GM12864 (cell line): ENCODE measurements at regions not wholly inside any gene's neighbourhood (a gene's known extent, or its start where the extent isn't known, plus 50 kb on each side); places are given as distances from the start of the nearest gene placed in this dataset.
"Not testable (repeated sequence)": the region's sequence is repeated elsewhere in the genome, so short reads cannot be mapped to it uniquely, and the experiment has no call there.

Source experiments
- DNase-seq: peaks from one replicate; pipeline ENCODE4 v3.0.0-alpha.2; 2011; ENCODE audit warnings: low read depth
- H3K4me3 ChIP-seq: 2 replicates; pipeline ENCODE4 v1.5.1; 2011; ENCODE audit warnings: mild to moderate bottlenecking, low read depth, low read length, control low read depth
- CTCF ChIP-seq: IDR thresholded peaks from 2 replicates; pipeline ENCODE4 v1.5.1; 2011; ENCODE audit warnings: low read depth, mild to moderate bottlenecking, moderate library complexity, low read length, control low read depth, inconsistent platforms; ENCODE audit errors: missing control alignments

- TF ChIP-seq CTCF: no peak
- H3K4me3 ChIP-seq: no peak overlapping the region
- DNase-seq: no peak
Observed at GRCh38 chr15:57895291-57895690, 170.2 kb downstream of the ALDH1A2 start.

GRCh38 chr15:57896114-57896513 is 169.4 kb downstream of the ALDH1A2 start:
- TF ChIP-seq CTCF: no peak
- H3K4me3 ChIP-seq: no peak overlapping the region
- DNase-seq: no peak

- H3K4me3 ChIP-seq, DNase-seq: not testable (repeated sequence)
Observed at GRCh38 chr15:57896899-57897298, 168.6 kb downstream of the ALDH1A2 start.

- DNase-seq: no peak
- H3K4me3 ChIP-seq: no peak overlapping the region
- no peak for TF ChIP-seq CTCF
Observed at GRCh38 chr15:57897870-57898269, 167.6 kb downstream of the ALDH1A2 start.

GRCh38 chr15:57902155-57902554 is 163.4 kb downstream of the ALDH1A2 start:
- H3K4me3 ChIP-seq: no peak overlapping the region
- TF ChIP-seq CTCF: no peak
- no peak for DNase-seq
